Lung microvascular endothelial cell (primary cell): ENCODE measurements at regions not wholly inside any gene's neighbourhood (a gene's known extent, or its start where the extent isn't known, plus 50 kb on each side); places are given as distances from the start of the nearest gene placed in this dataset.
"Not testable (repeated sequence)": the region's sequence is repeated elsewhere in the genome, so short reads cannot be mapped to it uniquely, and the experiment has no call there.

Experiments used
- DNase-seq, 2 donors: peaks; one replicate each; pipeline versions ENCODE4 v3.0.0 to v3.0.0-alpha.2; 2010; ENCODE audit warnings: low read depth in 2 of 2

DNA sequence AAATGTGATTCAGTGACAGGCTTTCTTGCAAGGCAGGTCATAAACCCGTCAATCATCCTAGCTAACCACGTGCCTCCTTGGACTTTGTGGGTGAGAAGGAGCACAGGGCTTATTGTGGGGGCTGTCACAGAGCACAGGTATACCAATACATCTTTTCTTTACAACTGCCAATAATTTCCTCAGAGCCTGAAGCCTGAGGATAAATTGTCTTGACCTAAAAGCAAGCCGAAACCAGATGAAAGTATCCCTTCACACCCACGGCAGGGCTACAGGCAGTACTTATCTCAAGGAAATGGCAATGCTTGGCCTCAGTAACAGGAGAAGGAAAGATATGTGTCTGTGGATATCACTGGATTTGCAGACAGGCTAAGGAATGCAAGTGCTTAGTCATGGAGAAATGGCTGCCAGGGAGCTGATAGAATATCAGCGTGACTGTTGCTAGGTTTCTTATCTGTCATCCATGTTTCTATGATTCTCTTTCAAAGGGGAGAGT, 90.3 kb upstream of the ZNF366 start:
- peak; percentile 41 to 86 for DNase-seq

DNA sequence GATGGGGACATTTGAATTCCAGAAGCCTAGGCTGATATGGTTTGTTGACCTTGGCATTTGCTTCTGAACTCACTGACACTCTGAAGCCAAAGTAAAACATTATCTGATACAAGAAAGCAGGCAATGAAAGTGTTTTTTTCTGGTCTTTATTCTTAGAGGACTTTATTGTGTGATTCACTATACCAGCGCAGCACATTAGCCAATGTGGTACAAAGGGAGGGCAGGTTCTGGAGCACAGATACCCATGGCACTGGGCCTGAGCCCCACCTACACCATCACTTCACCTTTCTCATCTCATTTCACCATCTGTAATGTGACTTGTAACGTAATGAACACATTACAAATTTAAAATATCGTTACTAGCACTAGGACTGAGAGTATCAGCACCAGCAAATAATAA, 89.7 kb upstream of the ZNF366 start:
- no peak for DNase-seq

DNA sequence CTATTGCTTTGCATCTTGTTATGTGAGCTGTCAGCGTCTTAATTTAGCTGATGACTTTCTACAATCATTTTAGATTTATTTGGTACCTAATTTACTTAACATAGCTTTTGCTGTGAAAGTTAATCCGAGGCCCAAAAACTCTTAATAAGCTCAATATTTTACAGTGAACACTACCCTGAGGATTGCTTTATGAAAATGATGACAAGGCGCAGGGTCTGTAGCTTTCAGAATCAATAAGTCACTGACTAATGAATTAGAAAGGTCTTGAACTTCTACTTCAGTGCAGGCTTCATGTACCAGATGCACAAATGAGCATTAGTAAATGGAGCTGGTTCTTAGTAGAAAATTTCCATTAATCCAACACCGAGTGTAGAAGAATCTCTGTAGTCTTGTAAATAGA, 81.4 kb upstream of the ZNF366 start:
- no peak for DNase-seq

DNA sequence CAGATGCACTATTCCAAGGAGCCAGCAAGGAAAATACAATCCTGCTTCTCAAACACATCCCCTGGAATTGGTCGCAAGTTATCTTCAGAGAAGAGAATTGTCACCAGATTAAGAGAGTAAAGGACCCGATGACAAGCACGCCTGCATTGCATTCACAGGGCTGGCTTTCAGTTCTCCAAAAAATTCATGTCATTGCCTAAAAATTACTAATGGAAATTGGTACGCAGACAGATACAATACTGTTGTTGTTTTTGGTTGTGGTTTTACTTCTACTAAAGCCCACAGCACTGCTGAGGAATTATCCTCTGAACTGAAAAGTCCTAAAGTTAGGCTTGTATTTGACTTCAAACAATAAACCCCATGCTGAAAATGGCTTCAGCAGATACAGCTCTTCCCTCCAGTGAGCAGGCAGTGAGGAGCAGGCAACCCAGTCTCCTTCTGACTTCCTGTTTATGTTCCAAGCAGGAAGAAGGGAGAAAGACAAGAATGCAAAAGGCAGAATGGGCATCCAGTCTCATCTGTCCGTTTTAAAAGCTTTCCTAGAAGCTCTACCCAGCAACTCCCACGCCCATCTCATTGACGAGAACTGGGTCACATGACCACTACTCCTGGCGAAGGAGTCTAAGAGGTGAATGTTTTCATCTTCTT, 80.6 kb upstream of the ZNF366 start:
- DNase-seq, result peak in 1 of 2 donors; percentile 36

DNA sequence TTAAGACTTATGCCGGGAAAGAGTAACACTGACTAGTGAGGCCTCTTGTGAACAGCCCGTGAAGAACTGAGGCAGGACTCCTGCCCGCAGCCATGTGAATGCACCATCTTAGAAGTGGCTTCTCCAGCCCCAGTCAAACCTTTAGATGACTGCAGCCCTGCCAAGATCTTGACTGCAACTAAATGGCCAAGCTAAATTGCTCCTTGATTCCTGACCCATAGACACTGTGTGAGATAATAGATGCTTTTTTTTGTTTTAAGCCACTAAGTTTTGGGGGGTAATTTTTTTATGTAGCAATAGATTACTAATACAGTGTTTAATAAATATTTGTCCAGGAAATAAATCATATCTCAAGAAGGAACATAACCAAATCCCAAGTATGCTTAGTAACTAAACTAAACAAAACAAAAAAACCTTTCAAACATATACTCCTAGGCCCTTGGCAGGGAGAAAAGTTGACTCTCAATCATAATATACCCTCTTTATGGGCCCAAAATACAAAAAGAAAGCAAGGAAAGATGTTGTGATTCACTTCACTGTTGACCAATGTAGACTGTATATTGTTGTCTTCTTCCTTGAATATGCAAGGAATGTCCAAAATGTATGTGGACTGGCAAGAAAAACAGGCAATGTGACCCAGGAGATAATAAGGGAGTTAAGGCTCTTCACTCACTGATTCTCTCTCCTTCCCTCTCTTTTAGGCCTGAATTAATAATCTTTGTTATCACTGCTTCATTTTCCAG, 79.7 kb upstream of the ZNF366 start:
- DNase-seq, result peak in 1 of 2 donors; percentile 8

DNA sequence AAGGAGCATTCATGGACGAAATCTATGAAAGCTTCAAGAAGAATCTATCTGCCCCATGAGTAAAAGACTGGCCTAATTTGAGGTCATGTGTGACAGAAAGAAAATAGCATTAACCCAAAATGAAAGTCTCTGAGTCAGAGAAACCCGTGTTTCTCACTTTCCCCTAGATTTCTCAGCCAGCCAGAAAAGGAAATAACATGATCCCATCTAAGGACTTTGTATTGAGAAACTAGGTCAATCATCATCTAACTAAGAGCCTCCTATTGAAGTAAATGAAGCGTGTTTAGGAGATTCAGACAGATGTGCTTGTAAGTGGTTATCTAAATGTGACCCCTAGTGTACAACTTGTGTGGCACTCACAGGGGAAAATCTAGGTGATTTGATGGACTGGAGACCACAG, 77.3 kb upstream of the ZNF366 start:
- peak; percentile 37 to 53 for DNase-seq

DNA sequence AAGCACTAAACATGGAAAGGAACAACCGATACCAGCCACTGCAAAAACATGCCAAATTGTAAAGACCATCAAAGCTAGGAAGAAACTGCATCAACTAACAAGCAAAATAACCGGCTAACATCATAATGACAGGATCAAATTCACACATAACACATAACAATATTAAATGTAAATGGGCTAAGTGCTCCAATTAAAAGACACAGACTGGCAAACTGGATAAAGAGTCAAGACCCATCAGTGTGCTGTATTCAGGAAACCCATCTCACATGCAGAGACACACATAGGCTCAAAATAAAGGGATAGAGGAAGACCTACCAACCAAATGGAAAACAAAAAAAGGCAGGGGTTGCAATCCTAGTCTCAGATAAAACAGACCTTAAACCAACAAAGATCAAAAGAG, 72.1 kb upstream of the ZNF366 start:
- DNase-seq, result not testable (repeated sequence)

DNA sequence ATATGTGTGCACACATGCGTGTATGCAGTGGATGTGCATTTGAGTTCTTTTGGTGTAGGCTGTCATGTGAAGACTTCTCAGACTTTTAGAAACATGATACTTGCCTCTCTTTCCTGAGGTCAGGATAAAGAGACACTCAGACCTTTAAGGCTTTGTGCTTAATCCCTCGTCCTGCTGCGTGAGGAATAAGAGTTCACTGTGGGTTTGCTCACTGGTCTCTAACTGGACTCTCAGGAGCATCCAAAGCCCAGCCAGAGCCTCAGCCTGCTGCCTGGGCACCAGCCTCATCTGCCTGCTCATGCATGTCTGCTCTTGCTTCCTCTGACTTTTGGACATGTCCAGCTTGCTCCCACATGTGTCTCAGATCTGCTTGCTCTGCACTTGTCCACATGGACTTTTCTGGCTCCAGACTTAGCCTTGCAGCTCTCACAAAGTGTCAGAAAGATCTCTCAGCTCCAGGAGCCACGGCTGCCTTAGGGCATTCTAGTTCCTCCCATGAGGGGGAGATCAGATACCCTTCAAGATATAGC, 65.1 kb upstream of the ZNF366 start:
- no peak for DNase-seq

DNA sequence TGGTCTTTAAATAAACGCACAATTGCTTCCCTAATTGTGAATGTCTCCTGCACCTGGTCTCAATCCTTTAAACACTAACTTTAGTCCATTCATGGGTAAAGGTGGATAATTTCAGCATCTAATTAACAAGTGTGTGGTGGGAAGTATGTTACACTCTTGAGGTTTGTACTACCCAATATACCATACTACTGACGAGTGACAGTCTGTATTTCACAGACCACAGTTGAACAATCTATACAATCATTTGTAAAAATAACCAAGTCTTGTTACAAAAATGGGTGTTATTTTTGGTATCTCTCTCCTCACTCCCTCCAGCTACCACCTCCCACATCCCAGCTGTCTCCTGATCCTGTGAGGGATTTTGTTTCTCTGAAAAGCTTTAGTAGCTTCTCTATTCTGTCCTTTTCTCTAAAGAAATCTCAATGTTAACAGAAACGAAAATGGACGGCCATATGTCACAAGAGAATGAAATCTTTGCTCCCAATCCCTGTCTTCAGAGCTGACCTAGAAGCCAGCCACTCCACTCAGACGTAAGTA, 62.3 kb upstream of the ZNF366 start:
- DNase-seq, result no peak

DNA sequence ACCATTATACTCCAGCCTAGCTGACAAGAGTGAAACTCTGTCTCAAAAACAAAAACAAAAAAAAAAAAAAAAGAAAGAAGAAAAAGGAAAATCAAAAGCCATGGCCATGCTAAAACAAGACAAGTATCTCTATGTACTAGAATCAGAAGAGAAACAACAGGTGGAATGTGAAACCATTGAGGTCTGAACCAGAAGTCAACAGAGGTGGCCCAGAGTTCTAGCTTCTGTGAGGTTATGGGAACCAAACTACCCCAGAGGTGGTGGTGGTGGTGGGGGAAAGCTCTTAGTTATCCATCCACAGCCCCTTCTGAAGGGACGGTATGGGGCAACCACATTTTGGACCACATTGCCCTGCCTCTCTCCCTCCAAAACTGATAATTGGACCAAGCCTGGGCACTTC, 59.5 kb upstream of the ZNF366 start:
- DNase-seq, result no peak

DNA sequence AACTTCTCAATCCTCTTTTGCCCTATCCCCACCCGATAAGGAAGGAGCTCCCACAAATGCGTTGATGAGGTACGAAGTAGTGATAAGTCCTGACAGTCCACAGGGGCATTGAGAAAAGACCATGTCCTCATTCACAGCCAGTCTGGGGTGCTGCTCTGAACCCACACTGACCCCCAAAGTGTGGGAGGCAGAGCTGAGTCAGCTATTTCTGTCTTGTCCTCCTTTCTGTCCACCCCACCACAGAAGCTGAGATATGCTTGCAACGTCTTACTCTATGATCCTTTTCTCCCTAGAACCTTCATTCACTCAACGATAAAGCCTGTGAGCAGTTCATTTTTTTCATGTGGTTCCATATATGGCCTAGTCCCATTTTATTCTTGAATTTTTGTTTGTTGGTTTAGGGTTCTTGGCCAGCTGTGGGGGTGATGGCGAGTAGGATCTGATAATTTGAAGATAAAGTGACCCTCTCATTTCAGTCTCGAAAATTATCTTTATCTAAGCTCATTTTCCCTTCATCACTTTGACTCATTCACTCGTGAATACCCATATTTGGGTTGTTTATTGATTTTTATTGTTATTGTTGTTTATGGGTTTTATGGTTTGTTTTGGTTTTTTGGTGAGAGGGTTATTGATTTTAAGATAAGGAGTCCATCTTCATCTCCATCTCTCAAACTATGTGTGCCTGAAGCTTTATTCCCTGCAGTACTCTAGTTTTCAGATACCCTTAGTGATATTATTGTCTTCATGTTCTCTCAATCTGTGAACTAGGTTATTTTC, 58.5 kb upstream of the ZNF366 start:
- DNase-seq, result no peak

DNA sequence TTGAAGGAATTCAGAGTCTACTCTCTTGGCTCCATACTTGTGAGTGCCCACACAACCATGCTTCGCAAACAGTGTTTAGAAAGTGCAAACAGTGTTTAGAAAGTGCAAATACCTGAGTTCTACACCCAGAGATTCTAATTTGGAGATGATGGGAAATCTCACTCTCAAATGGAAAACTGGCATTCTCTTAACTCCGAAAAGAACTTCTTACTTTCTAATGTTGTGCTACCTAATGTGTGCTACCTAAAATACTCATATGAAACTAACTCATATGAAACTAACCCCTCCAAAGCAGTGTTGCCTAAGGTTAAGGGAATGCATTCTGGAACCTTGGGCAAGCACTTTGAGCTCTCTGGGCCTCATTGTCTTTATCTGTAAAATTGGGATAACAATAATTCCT, 55.5 kb upstream of the ZNF366 start:
- no peak for DNase-seq

DNA sequence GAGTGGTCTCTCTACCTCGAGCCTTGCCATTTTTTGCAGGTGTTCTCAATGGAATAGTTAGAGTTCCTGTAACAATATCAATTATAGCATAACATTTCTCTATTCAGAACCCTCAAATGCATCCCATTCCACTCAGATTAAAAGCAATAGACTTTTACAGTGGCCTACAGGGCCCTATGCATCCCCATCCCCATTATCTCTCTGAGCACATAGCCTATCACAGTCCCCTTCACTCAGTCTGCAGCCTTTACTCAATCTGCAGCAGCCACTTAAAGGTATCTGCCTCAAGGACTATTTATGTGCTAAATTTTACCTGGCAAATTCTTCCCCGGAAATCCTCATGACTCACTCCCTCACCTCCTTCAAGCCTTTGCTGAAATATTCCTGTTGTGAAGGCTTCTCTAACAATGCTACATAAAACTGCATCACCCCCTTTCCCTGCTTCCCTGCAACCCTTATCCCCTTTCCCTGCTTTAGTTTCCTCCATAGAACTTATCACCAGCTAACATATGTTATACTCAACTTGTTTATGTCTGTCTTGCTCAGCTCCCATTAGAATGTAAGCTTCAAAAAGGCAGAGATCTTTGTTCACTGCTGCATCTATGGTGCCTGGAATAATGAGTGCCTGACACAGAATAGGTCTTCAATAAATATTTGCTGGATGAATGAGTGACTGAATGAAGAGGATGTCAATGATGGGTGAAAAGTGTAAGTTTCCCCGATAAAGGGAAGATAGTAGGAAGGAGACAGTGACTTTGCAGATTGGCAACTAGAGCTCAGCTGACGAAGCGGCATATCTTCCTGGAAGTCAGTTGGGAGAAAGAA, 54.1 kb upstream of the ZNF366 start:
- peak in 1 of 2 donors; percentile 21 for DNase-seq

DNA sequence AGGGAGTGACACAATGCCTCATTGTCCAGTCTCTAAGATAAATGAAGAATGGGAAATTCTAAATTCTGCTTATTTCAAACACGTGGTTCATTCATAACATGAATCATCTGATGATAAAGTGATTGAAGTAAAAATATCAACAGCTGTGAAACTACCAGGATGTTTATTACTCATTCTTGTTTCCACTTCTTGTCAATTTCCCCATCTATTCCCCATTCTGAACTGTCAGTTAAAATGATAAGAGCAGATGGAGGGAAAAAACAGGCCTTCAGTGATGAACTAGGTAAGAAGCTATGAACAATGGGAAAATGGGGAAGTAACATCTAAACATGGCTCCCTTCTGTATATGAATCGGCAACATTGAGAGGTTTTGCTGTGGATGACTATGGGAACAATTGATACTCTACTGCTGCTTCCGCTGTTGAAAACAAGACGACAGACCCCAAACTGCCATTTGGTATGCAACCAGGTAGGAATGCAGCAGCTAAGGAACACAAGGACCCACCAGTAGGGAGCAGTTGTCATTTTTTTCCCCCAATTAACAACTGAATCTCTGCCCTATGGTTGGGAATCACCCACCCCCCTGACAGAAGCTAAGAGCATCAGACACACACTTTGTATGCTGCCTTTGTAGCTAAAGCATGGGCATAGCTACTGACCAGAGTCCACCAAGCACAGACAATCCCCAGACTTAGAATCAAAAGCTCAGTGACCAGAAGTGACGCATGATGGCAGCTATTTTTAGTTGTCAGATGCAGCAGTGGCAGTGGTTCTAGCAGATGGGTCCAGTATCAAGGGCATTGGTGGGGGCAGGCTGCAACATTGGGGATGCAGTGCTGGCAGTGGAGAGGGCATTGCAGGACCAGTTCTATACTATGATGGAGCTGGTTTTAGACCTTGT, 52.9 kb upstream of the ZNF366 start:
- DNase-seq, result peak; percentile 30 to 70

DNA sequence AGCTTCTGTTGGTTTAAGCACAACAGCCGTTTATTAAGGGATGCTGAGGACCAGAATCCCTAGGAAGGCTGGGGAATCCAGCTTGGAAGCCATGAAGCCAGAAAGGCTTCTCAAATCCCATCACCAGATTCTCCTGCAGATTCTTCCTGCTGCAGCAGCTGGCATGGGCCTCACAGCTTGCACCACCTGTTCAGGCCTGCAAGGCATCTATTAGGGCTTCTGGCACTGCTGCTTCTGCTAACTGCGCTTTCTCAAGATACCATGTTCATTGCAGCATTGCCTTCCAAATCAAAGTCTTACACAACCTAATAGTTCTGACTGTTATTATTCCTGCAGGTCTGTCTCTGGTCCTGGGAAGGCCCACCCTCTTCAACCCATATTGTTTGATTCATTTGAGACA, 51.2 kb upstream of the ZNF366 start:
- peak in 1 of 2 donors; percentile 15 for DNase-seq

DNA sequence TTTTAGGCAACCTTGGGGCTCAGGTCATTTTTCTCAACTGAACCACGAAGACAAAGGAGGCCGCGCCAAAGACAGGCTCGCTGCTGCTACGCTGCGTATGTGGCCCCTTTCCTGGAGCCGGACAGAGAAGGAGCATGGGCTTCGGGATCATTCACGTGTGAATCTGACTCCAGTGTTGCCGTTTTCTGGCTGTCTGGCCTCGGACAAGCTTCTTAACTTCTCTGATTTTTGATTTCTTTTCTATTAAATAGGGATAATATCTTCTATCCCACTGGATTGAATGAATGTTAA, 50.8 kb upstream of the ZNF366 start:
- DNase-seq, result no peak

DNA sequence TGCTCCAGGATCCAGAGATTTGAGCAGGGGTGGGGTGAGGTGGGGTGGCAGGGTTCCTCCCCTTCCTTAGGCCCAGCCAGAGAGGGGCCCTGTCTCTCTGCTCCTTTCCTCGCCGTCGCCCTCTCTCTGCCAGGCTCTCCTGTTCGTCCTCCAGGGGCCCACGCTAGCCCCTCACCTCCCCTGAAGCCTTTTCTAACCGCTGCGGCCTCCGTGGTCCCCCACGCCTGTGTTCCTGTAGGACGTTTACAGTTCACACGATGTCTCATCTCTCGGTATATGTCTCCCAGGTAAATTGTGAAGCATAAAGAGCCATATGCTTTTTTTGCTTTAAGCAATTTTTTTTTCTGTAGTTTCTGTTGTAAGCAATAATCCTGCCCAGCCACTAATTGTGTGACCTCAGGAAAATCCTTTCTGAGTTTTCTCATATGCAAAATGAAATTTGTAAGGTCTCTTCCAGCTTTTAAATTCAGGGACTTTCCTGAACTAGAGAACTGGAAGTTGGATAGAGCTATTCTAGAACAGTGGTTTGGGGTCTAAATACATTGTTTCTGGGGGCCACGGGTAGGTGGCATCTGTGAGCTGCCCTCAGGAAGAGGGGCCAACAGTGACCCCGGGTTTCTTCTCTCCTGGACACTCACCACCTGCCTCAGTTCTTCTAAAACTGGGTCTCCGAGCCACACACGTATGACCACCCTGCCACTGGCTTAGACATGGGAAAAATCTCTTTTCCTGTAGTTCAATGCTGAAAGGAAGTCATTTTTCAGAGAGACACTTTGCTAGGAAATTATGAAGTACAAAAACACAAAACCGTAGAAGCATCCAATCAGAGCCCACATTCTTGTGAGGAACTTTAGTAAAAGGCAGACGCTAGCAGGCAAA, 50.2 kb upstream of the ZNF366 start:
- peak; percentile 63 to 64 for DNase-seq
